ENCODE measurements at regions not wholly inside any gene's neighbourhood (a gene's known extent, or its start where the extent isn't known, plus 50 kb on each side); places are given as distances from the start of the nearest gene placed in this dataset.

DNA sequence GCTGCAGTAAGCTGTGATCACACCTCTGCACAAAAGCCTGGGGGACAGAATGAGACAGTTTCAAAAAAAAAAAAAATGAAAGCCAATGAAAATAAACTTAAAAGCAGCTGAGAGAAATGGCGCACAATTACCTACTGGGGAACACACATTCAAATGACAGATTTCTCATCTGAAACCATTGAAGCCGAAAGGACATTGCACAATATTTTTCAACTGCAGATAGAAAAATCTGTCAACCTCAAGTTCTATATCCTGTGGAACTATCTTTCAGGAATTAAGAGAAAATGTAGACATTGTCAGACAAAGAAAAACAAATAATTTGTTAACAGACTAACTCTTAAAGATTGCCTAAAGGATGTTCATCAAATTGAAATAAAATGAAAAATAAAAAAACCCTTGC, 442.8 kb downstream of the MATN1 start:
- DNase-seq = no peak

GRCh38 chr1:30277911-30278310, 445.5 kb downstream of the MATN1 start:
- no peak for DNase-seq

DNA sequence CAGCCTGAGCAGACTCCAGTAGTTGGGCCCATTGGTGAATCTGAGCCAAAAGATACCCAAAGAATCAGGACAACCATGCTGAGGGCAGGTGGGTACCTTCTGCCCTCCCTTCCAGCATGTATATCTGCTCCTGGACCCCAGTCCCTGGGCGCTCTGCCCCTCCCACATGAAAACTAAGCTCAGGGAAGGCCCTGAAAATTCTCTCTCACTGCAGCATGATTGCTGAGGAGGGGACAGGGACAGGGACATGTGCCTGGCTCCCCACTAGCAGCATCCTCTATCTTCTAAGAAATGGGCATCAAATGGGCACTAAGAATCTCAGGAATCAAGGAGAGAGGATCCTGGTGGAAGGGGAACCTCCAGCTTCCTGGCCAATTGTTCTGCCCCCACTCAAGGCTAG, 446.0 kb downstream of the MATN1 start:
- DNase-seq = no peak

DNA sequence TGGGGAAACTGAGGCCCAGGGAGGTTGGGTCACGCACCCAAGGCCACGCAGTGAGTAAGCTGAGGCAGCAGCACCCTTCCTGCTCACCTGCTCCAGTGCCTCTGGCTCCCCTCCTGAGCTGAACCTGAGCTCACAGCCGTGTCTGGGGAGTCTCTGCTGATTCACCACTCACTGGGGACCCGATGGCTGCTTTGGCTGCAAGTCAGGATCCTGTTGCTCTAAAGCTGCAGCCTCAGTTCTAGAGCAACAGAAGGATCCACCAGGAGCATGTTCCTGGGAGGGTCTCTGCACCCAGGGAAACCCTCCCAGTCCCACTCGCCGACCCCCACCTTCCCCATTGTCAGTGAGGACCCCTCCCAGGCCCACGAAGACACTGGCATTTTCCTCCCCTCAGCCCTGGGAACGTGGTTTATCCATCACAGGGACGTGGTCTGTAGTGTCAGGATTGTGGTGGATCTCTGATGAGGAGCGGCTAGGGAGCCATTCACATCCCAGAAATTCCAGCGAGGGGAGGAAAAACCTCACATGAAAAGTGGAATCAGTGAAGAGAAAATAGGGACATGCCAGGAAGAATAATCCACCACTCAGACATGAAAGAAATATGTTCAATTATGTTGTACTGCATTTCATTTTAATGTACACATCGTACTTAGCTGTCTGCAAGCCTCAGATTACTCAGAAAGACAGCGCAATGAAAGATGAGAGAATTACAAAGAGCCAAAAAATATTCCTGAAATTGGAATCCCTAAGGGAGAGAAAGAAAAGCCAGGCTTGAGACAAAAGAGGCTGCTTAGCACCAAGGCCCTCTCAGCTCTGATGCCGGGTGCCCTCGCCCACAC, 447.2 kb downstream of the MATN1 start:
- DNase-seq = no peak

- no peak for DNase-seq
Measured at GRCh38 chr1:30274976-30275621, 448.3 kb downstream of the MATN1 start.

DNA sequence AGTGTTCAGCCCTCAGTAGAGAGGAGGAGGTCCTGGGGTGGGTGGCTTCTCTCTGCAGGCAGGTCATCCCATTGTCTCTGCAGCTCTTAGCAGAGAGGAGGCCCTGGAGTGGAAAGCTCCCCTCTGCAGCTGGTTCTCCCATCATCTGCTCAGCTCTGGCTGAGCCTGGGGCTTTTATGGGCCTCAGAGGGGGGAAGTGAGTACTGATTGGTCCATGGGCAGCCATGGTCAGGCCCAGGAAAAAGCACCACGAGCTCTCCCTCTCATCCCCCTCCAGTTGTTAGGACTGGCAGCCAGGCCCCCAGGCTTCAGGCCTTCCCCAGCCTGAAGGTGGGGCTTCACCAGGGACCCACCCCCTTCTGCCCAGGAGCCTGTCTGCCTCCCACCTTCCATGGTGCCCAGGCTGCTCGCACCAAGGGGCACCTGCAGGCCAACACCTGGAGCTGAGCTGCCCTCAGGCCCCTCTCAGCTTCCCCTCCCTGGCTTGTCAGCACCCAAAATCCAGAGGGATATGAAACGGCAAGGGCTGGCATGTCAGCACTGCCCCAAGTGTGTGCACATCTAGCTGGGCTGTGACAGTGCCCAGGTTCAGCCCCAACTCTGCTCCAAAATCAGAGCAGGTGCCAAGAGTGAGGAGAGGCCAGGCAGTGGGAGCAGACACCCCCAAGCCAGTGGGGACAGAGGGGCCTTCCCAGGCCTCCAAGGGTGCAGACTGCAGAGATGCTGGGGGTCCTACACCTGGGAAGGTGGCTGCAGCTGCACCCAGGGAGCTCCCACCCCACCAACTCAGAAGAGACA, 449.0 kb downstream of the MATN1 start:
- no peak for DNase-seq

- no peak for DNase-seq
Measured at GRCh38 chr1:30273456-30273855, 449.9 kb downstream of the MATN1 start.

DNA sequence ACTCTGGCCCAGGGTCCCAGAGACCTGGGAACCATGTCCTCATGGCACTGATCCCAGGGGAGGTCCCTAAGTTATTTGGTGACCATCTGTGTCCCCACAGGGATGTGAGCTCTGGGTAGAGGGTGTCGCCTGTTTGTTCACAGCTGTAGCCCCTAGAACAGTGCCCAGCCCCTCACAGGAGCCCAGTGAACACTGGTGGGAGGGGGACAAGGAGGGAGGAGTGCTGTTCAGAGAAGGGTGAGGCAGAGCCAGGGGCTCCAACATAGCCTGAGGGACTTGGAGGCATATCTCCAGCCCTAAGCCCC, 450.4 kb downstream of the MATN1 start:
- DNase-seq = no peak

GRCh38 chr1:30272277-30273020, 450.9 kb downstream of the MATN1 start:
- no peak for DNase-seq

DNA sequence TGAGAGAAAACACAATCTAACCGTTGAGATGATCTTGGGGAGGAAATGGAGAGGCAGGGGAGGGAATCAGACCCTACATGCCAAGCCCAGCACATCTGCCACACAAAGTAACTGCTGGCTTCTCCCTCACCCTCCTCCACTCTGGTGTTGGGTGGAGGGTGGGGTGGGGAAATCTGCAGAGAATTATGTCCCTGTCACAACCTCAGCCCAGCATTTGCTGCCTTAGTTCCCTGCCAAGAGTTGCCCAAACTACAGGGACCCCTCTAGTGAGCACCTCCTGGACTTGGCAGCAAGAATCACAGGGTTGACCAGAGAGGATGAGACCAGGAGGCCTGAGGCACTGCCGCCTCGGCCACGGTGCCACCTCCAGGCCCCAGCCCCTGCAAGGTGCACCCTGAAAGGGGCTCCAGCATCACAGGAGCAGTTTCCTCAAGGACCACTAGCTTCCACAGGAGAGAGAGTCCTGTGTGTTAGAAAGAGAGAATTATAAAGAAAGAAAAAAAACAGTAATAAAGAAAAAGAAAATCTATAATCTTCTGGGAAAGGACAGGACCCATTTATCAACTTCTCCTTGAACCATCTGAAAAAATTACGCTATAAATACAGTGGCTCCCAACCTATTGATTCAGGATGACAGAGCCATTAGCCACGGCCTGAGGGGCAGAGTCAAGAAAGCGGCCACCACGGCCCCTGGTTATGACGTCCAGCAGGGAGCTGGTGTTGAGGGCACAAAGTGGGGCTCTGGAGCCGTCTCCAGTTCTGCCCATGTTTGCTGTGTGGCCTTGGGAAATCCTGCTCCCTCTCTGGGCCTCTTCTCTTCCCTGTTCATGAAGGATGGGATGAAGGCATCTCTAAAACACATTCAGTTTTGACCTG, 451.7 kb downstream of the MATN1 start:
- DNase-seq = no peak

GRCh38 chr1:30270461-30270860, 452.9 kb downstream of the MATN1 start:
- no peak for DNase-seq

DNA sequence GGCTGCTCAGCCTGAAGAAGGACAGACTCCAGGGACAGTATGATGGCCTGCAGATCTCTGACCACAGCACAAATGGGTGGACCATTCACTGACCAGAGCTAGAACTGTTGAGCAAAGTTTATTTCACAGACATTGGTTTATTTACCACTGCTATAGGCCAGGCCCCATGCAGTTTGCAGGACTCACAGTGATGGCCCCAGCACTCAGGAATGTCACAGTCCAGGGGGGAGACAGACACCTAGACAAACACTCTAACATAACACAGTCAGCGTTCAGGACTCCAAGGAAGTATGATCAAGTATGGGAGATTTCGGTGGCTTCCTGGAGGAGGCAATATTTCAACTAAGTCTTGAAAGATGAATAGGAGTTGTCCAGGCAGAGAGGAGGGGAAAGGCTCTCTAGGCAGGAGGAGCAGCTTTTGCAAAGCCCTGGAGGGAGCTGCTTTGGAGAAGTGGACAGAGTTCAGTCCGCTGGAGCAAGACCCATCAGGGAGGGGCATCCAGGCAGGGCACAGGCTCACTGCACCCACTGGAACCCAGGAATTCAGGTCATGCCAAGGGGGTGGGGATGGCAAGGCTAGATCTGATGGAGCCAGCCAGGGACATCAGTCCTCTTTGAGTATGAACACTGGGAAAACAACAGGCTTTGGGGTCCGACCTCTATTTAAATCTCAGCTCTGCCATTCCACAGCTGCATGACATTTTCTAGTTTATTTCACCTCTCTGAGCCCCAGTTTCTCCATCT, 454.3 kb downstream of the MATN1 start:
- DNase-seq = no peak

DNA sequence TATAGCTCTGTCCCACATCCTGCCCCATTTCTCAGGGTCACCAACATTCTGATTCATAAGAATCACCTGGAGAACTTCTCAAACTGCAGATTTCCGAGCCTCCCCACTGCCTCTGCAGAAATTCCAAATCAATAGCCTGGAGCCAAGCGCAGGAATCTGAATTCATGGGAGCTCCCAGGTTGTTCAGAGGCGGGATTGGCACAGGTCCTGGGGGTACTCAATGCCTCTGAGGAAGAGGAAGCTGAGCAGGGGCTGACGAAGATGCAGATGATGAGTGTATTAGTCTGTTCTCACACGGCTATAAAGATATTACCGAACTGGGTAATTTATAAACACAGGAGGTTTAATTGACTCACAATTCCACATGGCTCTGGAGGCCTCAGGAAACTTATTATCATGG, 455.5 kb downstream of the MATN1 start:
- no peak for DNase-seq

GRCh38 chr1:30267046-30267445, 456.3 kb downstream of the MATN1 start:
- no peak for DNase-seq

DNA sequence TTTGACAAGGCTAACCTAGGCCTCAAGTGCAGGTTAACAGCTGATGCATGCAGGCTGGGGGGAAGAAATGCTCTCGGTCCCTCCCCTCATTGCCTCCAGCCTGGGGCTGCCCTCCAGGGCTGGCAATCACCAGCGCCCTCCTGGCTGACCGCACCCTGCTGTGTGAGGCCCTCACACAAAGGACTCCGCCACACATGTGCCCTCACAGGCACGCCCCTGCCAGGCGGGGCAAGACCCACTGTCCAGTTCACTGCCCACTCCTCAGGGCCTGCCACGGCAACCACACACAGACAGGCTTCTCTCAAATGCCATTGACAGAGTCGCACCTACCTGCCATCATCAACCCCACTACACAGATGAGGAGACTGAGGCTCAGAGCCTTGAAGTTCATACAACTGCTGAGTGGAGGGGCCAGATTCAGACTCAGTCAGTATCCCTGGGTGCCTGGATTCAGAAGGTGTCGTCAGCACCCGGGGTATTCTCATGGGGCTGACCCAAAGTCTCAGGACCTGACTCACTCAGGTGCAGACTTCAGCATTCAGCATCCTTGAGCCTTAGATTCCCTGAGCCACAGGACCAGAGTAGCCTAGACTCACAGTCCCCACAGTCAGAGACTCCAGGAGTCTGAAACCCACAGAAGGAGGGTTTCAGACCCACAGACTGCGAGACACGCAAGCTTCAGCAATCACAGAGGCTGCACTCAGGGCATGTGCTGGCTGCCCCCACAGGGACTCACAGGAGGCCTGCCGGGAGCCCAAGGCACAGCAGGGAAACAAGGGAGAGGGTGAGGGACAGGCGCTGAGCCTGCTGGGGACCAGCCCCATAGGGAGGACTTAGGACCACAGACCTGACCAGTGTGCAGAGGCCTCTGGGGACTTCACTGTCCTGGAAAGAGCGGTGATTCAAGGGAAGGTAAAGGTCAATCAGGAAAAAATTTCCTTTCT, 458.0 kb downstream of the MATN1 start:
- DNase-seq = no peak

DNA sequence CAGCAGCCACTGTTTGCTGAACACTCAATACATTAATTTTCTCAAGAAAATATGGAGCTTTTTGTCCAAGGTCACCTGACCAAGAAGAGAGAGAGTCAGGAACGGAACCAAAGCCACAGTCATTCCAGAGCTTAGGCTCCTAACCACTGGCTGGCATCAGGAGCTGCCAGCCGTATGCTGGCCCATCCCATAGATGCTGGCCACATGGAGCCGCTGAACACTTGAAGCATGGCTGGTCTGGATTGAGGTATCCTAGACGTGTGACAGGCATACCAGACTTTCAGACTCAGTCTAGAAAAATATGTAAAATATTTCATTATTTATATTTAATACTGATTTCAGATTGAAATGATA, 458.7 kb downstream of the MATN1 start:
- DNase-seq = no peak

GRCh38 chr1:30263888-30264671, 459.3 kb downstream of the MATN1 start:
- DNase-seq = no peak

GRCh38 chr1:30263405-30263804, 460.0 kb downstream of the MATN1 start:
- DNase-seq = no peak

DNA sequence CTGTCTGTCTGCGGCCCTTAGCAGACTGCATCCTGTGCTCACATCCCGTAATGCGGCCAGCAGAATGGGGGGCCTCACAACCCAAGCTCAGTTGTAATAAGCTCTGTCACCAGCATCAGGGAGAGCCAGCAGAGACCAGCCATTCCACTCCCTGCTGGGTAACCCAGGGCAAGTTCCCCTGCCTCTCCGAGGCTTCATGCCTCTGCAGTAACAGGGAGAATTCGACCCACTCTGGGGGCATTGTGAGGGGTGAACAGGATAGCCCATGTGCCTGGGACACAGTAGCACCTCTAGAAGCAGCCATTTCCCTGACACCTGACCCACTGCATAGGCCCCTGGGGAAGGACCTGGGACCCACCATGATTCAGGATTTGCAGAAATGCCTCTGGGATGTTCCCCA, 461.2 kb downstream of the MATN1 start:
- DNase-seq = no peak

DNA sequence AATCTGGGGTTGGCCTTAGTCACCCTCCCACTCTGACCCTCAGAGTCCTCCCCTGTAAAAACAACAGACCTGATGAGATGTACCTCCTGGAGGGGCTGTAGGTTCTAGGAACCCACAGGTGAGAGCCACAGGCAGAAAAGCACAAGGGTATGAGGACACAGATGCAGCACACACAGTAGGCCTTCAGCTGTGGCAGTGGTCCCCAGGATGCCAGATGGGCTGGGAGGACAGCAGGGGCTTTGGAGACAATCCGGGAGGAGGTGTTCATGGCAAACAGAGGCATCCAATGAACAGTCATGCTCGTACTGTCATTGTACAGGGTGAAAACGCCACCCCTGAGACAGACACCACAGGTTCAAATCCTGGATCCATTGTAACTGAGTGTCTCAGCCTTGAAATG, 463.1 kb downstream of the MATN1 start:
- DNase-seq = no peak

Measured in CD4-positive, alpha-beta T cell treated with Interleukin-1 beta for 1 hour (primary cell).